ENCODE measurements at regions not wholly inside any gene's neighbourhood (a gene's known extent, or its start where the extent isn't known, plus 50 kb on each side); places are given as distances from the start of the nearest gene placed in this dataset.
"Not testable (repeated sequence)": the region's sequence is repeated elsewhere in the genome, so short reads cannot be mapped to it uniquely, and the experiment has no call there.

GRCh38 chr7:121503730-121504129, 107.6 kb upstream of the FAM3C start:
- H3K4me3 ChIP-seq (ENCODE audit: low read depth, low read length) = no peak overlapping the region

DNA sequence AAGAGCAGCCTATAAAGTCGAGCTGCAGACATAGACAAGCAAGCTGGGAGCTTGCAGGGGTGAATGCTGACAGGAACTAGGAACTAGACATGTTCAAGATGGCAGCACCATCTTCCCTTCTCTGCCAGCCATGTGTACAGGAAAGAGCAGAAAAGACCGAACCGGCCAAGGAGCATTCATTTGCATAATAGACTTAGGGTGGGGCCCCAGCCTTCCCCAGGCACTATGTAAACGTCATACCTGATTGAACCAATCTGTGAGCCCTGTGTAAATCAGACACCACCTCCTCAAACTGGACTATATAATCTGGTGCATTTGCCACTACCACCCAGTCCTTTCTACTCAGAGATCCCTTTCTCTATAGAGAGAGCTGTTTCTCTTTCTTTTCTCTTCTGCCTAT, 106.9 kb upstream of the FAM3C start:
- H3K4me3 ChIP-seq (ENCODE audit: low read depth, low read length) = no peak overlapping the region

- H3K4me3 ChIP-seq (ENCODE audit: low read depth, low read length) = no peak overlapping the region
Measured at GRCh38 chr7:121501566-121501965, 105.5 kb upstream of the FAM3C start.

DNA sequence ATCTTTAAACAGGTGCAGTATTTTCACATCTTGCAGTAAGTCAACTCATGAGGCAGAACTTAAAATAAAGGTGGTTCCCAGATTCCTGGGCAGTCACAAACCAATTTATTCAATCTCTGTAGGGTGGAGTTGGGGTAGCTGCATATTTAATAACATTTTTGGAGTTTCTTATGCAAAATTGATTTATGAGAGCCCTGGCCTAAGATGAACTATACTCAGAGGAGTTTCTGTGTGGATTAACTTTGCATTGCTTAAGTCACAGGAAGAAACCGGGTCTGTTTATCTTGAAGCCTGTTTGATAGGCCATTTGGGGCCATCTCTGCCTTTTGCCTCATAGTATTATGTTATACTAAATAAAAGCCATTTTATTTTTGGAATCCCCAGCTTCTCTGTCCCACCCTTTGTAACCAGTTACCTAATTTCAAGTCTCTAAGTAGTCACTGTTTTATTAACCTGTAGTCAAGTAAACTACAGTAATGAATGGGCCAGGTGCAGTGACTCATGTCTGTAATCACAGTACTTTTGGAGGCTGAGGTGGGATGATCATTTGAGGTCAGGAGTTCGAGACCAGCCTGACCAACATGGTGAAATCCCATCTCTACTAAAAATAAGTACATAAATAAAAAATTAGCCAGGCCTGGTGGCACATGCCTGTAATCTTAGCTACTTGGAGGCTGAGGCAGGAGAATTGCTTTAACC, 104.4 kb upstream of the FAM3C start:
- no peak overlapping the region for H3K4me3 ChIP-seq (ENCODE audit: low read depth, low read length)

DNA sequence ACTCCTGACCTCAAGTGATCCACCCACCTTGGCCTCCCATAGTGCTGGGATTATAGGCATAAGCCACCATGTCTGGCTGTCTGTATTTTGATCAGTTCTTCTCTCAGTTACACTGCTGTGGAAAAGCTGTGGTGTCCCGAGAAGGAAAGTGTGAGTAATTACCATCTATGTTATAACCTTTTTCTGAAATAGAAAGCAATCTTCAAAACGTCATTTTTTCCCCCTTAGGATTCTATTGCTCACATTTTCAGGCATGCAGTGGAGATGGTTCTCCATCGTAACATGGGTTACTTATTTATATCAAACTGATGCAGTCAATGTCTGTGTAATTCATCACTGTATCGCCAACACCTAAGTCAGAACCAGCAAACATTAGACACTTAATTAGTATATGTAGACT, 103.5 kb upstream of the FAM3C start:
- no peak overlapping the region for H3K4me3 ChIP-seq (ENCODE audit: low read depth, low read length)

- H3K4me3 ChIP-seq (ENCODE audit: low read depth, low read length) = no peak overlapping the region
Measured at GRCh38 chr7:121498816-121499215, 102.7 kb upstream of the FAM3C start.

GRCh38 chr7:121497545-121497944, 101.4 kb upstream of the FAM3C start:
- not testable (repeated sequence) for H3K4me3 ChIP-seq (ENCODE audit: low read depth, low read length)

GRCh38 chr7:121494516-121494915, 98.4 kb upstream of the FAM3C start:
- H3K4me3 ChIP-seq (ENCODE audit: low read depth, low read length) = no peak overlapping the region

DNA sequence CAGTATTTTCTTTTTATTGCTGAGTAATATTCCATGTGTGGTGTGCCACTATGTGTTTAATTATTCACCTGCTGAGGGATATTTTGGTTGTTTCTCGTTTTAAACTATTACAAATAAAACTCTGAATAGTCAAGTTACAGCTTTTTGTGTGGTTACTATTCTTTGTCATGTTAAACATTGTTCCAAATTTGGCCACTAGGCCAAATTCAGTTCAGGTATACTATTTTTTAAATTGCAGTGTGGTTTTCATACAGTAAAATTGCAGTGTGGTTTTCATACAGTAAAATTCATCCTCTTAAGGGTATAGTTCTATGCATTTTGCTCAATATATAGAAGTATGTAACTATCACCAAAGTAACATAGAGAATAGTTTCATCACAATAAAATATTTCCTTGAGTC, 97.4 kb upstream of the FAM3C start:
- H3K4me3 ChIP-seq (ENCODE audit: low read depth, low read length) = no peak overlapping the region

DNA sequence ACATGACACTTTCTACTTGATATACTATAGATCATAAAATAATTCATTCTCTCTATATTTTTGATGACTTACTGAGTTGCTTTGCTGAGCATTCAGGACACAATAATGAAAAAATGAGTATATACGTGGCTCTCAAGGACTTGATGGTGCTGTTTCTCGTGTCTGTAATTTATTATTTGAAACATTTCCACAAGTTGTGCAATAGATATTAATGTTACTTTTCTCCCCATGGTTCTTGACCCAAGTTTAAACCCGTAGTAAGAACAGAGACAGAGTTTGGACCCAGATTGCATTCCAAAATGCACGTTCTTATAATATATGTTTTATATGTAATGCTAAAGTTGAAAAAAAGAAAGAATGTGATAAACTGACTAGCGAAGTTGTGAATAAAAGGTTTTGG, 94.2 kb upstream of the FAM3C start:
- no peak overlapping the region for H3K4me3 ChIP-seq (ENCODE audit: low read depth, low read length)

DNA sequence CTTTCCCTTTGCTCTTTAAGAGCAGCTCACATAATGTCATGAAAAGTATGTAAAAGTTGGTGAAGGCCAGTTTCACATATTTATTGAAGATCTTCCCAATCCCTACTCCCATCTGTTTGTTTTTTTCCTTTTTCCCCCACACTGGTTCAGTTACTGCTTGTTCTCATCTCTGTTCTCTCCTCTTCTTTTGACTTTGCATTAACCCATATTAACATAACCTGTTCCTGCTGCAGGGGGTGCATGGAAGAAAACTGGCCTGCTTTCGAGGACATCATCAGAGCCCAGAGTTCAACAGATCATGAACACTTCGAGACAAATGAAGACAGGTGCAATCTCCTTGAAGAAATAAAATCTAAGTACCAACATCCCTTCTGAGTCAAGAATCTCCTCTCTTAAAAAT, 93.3 kb upstream of the FAM3C start:
- H3K4me3 ChIP-seq (ENCODE audit: low read depth, low read length) = no peak overlapping the region

DNA sequence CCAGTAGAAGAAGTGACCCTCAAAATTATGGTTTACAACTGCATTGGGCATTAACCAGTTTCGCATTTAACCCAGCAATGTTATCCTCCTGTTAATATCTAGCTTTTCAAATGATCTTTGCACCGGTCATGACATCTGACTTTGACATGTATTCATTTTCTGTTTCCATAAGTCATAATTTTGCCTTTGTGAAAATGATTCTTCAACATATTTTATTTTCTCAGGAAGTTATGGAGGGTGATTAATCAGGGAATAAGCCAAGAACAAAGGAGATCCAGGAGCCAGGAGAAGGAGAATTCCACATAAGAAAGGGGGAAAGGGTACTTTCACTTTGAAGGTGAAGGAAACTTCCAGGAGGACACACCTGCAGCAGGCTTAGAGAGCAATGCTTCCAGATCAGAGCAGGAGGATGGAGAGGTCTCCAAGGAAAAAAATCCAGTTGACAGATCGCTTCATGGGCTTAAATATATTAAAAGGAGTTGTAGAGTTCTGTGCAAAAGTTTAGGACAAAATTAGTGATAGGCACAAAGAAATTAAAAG, 92.1 kb upstream of the FAM3C start:
- H3K4me3 ChIP-seq (ENCODE audit: low read depth, low read length) = no peak overlapping the region

DNA sequence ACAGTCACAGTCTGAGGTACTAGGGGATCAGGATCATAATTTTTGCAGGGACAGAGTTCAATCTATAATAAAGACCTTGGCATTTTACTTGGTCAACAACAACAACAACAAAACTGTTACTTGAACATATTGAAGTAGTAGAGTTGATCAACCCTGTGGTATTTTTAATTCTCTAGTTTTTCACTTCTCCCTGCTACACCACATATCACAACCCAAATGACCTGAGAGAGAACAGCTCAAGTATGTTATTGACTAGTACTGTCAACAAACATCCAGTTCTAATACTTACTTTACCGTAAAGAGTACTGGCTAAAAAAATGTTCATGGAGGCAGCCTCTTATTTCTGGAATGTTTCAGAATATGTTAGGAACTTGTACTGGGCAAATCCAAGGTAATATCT, 90.5 kb upstream of the FAM3C start:
- no peak overlapping the region for H3K4me3 ChIP-seq (ENCODE audit: low read depth, low read length)

GRCh38 chr7:121485467-121486243, 89.5 kb upstream of the FAM3C start:
- no peak overlapping the region for H3K4me3 ChIP-seq (ENCODE audit: low read depth, low read length)

DNA sequence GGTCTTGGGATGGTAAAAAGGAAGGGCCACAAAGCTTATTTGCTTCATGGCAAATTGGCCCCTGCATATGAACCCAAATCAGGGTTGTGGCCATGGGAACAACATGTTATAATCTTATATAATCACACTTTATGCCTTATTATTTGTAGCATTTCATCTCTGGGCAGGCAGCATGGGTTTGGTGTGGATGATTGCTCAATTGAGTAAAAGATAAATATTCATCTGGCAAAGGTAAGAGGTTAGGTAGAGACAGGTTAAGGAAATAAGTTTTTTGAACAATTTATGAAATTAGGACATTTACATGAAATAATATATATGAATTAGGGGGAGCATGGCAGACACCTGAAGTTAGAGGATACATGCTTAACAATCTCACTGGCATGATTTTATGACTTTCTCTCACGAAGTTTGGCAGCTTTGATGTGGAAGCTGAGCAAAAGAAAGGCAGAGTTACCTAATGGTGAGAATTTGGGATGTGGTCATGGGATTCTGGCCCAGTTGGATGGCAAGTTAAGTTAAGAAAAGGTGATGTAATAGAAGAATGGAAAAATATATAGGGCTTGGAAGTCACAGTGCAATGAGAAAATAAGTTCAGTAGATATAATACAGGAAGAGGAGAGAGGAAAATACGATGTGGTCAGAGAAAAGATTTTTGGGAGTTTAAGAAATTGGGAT, 88.1 kb upstream of the FAM3C start:
- no peak overlapping the region for H3K4me3 ChIP-seq (ENCODE audit: low read depth, low read length)

- no peak overlapping the region for H3K4me3 ChIP-seq (ENCODE audit: low read depth, low read length)
Measured at GRCh38 chr7:121480566-121481335, 84.6 kb upstream of the FAM3C start.

DNA sequence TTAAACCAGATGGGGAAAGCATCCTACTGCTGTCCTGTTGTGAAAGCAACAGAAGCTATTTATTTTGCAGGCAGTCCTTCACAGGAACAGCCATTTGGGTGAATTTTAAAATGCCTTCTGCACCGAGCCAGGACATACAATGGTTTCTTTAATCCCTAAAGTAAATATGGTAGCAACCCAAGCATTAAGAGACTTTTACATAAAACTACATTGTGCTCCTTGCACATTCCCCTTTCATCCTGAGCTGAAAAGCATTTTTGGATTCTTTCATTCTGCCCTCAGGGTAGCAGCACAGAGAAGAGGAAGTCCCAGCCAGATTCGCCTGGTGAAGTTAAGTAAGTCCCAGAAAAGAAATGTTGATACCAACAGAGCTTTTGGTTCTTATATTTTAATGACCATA, 84.0 kb upstream of the FAM3C start:
- no peak overlapping the region for H3K4me3 ChIP-seq (ENCODE audit: low read depth, low read length)

DNA sequence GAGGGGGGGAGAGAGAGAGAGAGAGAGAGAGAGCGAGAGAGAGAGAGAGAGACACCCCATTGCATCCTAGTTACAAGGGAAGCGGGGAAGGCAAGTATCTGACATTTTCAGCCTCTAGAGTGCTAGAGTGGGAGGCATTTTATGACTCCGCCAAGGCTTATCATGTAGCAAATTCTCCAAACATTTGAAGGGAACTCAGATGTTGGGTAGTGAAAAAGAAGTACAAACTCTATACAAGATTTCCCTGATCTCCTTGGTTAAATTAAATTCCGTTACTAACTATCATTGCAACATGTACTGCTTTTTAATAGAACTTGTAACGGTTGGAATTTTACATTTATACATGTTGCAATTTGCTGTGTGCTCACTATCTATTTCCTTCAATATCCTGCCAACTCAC, 83.4 kb upstream of the FAM3C start:
- no peak overlapping the region for H3K4me3 ChIP-seq (ENCODE audit: low read depth, low read length)

GRCh38 chr7:121475806-121476205, 79.7 kb upstream of the FAM3C start:
- no peak overlapping the region for H3K4me3 ChIP-seq (ENCODE audit: low read depth, low read length)

DNA sequence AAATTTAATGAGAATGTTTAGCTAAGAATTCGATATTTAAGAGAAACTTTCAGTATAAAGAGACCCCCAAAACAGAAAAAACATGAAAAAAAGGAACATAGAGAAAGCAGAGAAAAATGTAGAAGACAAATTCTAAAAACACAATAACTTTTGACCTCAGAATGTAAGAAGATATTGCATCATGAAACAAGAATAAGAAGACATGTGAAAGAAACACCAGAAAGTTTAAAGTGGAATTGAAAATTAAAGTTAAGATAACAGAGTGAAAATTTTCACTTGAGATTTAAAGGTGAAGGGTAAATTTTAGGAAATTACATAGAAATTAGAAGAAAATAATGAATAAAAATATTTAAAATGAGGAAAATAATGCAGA, 78.2 kb upstream of the FAM3C start:
- no peak overlapping the region for H3K4me3 ChIP-seq (ENCODE audit: low read depth, low read length)

DNA sequence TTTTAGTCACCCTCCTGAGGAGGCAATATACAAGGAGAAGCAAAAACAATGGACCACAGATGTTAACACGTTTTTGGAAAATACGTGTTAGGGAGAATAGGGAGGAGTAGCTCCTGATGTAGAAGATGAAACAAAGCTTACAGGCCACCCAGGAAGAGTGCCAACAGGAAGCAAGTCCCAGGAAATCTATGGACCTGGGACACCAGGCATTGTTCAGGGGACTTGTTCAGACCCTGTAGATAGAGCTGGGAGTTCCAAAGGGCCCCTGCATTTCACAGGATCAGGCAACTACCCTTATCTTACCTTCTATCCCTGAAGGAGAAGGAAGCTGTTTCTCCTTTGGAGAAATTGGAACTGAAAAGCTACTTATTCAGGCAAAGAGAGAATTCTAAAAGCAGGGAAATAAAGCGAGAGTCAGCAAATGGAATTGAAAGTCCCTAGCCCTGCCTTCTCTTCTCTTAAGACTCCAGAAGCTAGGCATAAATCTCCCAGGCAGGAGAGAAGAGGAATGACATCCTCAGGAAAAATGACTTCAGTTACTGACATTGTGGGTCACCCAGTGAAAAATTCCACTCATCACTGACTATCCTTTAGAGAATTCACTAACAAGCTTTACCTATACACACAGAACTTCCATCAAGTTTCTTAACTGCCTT, 77.7 kb upstream of the FAM3C start:
- no peak overlapping the region for H3K4me3 ChIP-seq (ENCODE audit: low read depth, low read length)

Data from iPS-11a (cell line).